Epithelial cell of proximal tubule (primary cell): ENCODE measurements at regions not wholly inside any gene's neighbourhood (a gene's known extent, or its start where the extent isn't known, plus 50 kb on each side); places are given as distances from the start of the nearest gene placed in this dataset.
"Not testable (repeated sequence)": the region's sequence is repeated elsewhere in the genome, so short reads cannot be mapped to it uniquely, and the experiment has no call there.

ENCODE experiments used
- DNase-seq: peaks from one replicate; pipeline ENCODE4 v3.0.0-alpha.2; 2011; ENCODE audit warnings: low read depth
- H3K4me3 ChIP-seq: 2 replicates; pipeline ENCODE4 v1.5.1; 2011; ENCODE audit warnings: low read depth, mild to moderate bottlenecking, low read length
- TF ChIP-seq, protein P1 (sequence below): conservative IDR thresholded peaks from 2 replicates; pipeline ENCODE4 v1.5.1; 2012; ENCODE audit warnings: low read depth, mild to moderate bottlenecking, low read length

DNA sequence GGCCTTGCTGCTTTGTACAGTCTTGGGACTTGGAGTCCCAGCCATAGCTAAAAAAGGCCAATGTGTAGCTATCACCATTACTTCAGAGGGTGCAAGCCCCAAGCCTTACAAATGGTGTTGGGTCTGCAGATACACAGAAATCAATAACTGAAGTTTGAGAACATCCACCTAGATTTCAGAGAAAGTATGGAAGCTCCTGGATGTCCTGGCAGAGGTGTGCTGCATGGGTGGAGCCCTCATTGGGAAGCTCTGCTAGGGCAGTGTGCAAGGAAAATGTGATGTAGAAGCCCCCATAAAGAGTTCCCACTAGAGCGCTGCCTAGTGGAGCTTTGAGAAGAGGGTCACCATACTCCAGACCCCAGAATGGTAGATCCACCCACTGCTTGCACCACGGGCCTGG, 626.7 kb upstream of the COX7C start:
- no peak for DNase-seq
- TF ChIP-seq, protein P1, sequence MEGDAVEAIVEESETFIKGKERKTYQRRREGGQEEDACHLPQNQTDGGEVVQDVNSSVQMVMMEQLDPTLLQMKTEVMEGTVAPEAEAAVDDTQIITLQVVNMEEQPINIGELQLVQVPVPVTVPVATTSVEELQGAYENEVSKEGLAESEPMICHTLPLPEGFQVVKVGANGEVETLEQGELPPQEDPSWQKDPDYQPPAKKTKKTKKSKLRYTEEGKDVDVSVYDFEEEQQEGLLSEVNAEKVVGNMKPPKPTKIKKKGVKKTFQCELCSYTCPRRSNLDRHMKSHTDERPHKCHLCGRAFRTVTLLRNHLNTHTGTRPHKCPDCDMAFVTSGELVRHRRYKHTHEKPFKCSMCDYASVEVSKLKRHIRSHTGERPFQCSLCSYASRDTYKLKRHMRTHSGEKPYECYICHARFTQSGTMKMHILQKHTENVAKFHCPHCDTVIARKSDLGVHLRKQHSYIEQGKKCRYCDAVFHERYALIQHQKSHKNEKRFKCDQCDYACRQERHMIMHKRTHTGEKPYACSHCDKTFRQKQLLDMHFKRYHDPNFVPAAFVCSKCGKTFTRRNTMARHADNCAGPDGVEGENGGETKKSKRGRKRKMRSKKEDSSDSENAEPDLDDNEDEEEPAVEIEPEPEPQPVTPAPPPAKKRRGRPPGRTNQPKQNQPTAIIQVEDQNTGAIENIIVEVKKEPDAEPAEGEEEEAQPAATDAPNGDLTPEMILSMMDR: no peak
- no peak overlapping the region for H3K4me3 ChIP-seq

DNA sequence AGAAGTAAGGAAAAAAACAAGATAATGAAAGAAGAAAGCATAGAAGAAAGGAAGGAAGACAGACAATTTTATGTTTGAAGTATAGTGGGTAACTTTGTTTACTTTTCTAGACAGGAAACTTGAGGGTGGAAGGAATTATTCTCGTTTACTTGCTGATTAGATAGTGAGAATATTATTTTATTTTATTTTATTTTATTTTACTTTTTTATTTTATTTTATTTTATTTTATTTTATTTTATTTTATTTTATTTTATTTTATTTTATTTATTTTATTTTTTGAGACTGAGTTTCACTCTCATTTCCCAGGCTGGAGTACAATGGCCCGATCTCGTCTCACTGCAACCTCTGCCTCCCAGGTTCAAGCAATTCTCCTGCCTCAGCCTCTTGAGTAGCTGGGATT, 623.1 kb upstream of the COX7C start:
- DNase-seq, H3K4me3 ChIP-seq: not testable (repeated sequence)

DNA sequence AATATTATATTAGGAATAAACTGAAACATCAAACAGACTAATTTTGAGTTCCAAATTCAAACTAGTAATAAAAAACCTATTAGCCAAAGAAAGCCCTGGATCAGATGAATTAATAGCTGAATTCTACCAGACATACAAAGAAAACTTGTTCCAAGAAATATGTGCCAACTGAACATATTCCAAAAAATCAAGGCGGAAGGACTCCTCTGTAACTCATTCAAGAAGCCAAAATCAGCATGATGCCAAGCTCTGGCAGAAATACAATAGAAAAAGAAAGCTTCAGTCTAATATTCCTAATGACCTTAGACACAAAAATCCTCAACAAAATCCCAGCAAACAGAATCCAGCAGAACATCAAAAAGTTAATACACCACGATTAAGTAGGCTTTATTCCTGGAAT, 619.1 kb upstream of the COX7C start:
- no peak overlapping the region for H3K4me3 ChIP-seq
- TF ChIP-seq, protein P1: no peak
- no peak for DNase-seq

DNA sequence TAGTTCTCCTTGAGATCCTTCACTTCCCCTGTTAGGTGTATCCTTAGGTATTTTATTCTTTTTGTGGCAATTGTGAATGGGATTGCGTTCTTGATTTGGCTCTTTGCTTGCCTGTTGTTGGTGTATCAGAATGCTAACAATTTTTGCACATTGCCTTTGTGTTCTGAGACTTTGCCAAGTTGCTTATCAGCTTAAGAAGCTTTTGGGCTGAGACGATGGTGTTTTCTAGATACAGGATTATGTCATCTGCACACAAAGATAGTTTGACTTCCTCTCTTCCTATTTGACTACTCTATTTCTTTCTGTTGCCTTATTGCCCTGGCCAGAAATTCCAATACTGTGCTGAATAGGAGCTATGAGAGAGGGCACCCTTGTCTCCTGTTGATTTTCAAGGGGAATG, 609.4 kb upstream of the COX7C start:
- TF ChIP-seq, protein P1: no peak
- DNase-seq: no peak
- H3K4me3 ChIP-seq: no peak overlapping the region

DNA sequence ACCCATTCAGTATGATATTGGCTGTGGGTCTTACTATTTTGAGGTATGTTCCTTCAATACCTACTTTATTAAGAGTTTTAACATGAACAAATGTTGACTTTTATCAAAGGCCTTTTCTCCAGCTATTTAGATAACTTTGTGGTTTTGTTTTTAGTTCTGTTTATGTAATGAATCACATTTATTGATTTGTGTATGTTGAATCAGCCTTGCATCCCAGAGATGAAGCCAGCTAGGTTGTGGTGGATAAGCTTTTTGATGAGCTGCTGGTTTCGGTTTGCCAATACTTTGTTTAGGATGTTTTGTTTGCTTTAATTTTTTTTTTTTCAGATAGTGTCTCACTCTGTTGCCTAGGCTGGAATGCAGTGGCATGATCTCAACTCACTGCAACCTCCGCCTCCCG, 609.0 kb upstream of the COX7C start:
- no peak overlapping the region for H3K4me3 ChIP-seq
- no peak for DNase-seq
- TF ChIP-seq, protein P1: no peak

DNA sequence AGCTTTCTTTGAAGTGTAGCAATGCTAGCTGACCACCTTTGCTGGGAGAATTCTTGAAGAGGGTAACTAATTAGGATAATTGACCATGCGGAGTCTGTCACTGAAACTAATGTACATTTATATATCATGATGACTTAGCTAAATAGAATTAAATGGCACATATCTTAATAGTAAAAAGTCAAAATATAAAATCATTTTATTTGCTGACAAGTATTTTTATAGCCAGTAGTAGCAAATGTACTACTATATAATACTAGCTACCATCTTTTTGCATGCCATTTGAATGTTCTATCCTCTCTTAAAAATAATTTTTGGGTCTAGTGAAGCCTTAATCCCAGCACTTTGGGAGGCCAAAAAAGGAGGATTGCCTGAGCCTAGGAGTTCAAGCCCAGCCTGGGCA, 605.8 kb upstream of the COX7C start:
- H3K4me3 ChIP-seq: no peak overlapping the region
- DNase-seq: no peak
- TF ChIP-seq, protein P1: no peak

DNA sequence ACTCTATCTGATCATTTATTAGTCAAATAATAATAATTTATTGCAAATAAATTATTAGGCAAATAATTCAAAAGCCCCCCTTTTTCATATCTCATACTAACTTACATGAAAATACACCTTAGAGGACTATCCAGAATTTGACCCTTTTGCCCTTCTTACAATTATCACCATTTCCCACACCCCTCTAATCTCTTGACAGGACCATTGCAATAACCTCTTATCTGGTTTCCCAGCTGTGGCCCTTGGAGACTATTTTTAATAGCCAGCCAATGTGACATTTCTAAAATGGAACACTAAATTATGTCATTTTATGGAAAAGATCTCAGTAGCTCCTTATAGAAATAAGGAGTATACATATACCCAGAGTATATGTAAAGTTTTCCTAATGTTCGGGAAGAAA, 588.4 kb upstream of the COX7C start:
- no peak for DNase-seq
- no peak overlapping the region for H3K4me3 ChIP-seq
- TF ChIP-seq, protein P1: no peak

DNA sequence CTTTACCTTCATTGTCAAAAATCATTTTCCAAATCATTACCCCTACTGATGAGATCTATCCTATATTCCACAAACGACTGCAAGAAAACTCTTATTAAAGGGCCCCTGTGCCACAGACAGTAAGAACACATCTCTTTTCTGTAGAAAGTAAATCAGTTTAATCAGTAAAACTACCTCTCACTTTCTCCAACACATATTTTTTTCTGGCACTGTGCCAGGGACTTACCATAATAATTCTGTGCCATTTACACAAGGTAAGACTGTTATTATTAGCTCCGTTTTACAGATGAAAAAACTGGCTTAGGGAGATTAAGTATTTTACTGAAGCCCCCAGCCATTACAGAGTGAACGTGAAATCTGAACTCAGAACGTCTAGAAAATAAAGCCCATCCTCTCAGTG, 587.0 kb upstream of the COX7C start:
- no peak for DNase-seq
- TF ChIP-seq, protein P1: no peak

More for the DNA sequence above, 587.0 kb upstream of the COX7C start:
- no peak overlapping the region for H3K4me3 ChIP-seq
